ENCODE measurements at regions not wholly inside any gene's neighbourhood (a gene's known extent, or its start where the extent isn't known, plus 50 kb on each side); places are given as distances from the start of the nearest gene placed in this dataset.

DNA sequence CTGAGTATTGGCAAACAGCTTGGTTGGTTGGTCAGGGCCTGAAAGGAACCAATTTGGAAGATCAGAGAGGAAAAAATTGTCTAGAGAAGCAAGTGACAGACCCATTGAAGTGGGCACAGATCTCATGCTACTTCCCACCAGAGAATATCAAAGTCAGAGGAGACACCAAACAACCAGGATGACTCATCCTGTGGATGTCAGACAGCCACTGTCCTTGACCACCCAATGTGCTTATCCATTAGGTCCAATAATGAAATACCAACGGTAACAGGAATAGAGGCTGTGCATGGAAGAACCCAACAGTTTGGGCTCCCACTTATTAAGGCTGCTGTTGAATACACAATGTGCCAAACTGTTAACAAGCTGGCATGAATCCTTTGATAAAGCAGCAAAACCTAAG is 323.1 kb upstream of the ATP11B start:
- TF ChIP-seq, protein P1, sequence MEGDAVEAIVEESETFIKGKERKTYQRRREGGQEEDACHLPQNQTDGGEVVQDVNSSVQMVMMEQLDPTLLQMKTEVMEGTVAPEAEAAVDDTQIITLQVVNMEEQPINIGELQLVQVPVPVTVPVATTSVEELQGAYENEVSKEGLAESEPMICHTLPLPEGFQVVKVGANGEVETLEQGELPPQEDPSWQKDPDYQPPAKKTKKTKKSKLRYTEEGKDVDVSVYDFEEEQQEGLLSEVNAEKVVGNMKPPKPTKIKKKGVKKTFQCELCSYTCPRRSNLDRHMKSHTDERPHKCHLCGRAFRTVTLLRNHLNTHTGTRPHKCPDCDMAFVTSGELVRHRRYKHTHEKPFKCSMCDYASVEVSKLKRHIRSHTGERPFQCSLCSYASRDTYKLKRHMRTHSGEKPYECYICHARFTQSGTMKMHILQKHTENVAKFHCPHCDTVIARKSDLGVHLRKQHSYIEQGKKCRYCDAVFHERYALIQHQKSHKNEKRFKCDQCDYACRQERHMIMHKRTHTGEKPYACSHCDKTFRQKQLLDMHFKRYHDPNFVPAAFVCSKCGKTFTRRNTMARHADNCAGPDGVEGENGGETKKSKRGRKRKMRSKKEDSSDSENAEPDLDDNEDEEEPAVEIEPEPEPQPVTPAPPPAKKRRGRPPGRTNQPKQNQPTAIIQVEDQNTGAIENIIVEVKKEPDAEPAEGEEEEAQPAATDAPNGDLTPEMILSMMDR (IDR thresholded peaks at IDR 0.05) = no peak
- no peak for TF ChIP-seq POLR2A (IDR thresholded peaks at IDR 0.05)
- intact Hi-C loops (cut with DNase I) = no loop called here
- Histone ChIP-seq H3K36me3 (replicated peaks in 1 of 2; ENCODE audit: insufficient read depth in 1 of 2, low read depth in 2 of 2) (no peaks in the 10 kb centered on the region), H3K4me1 (no peaks in the 10 kb centered on the region), H3K4me3 (no peak overlapping the region), H3K27me3 (no peaks in the 10 kb centered on the region), H3K9me3 (no peaks in the 10 kb centered on the region), H3K27ac (no peak overlapping the region)
- WGBS, 2 donors = 76 to 80% methylated on average over 1 of the region's 1 CpG
- ATAC-seq = no peak
- no peak for DNase-seq

DNA sequence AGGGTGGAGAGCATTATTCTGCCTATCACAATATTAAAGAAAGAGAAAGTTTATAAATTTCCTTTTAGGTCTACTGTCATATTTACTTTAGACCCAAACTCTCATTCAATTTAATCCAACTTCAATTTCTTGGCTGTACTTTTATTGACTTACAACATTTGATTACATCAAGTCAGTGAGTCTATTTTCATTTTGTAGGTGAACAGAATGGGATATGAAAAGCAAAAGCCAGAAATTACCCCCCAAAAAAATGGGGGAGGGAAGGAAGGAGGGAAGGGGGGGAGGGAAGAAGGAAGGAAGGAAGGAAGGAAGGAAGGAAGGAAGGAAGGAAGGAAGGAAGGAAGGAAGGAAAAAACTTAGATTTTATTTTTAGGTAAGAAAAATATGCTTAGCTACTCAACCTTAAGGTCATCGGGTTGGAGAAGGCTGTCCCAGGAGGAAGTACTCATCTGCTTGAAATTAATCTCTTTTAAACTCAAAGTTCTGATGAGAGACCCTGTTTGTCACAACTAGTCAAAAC is 320.1 kb upstream of the ATP11B start:
- TF ChIP-seq POLR2A (IDR thresholded peaks at IDR 0.05) = no peak
- TF ChIP-seq, protein P1 (IDR thresholded peaks at IDR 0.05) = no peak
- Histone ChIP-seq H3K4me1 (no peaks in the 10 kb centered on the region), H3K4me3 (no peak overlapping the region), H3K36me3 (replicated peaks in 1 of 2; ENCODE audit: insufficient read depth in 1 of 2, low read depth in 2 of 2) (no peaks in the 10 kb centered on the region), H3K27ac (no peak overlapping the region), H3K9me3 (no peaks in the 10 kb centered on the region), H3K27me3 (no peaks in the 10 kb centered on the region)
- ATAC-seq (no peak), DNase-seq (no peak)
- intact Hi-C loops (cut with DNase I) = no loop called here
- 77 to 83% methylated on average over 1 of the region's 1 CpG for WGBS, 2 donors

DNA sequence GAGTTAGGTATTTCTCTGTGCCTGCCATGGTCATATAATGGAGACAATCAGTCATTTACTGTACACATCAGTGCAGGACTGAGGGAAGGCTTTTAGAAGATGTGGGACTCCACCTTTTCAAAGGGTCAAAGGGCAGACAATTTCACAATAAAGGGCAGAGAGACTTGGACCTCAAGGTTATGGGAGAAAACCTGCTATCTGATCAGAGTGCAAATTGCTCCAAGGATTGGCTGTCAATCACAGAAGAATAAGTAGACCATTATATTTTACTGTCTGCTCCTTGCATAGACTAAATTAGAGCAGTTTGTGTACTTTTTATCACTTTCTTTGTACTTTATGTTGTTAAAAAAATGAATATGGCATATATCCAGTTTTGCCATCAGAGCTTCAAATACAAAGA is 314.9 kb upstream of the ATP11B start:
- no peaks in the 10 kb centered on the region for H3K9me3 ChIP-seq
- H3K36me3 ChIP-seq (replicated peaks in 1 of 2; ENCODE audit: insufficient read depth in 1 of 2, low read depth in 2 of 2) = no peaks in the 10 kb centered on the region
- no peak overlapping the region for H3K27ac ChIP-seq
- intact Hi-C loops (cut with DNase I) = no loop called here
- ATAC-seq (no peak), DNase-seq (no peak)
- H3K27me3 ChIP-seq = no peaks in the 10 kb centered on the region
- H3K4me3 ChIP-seq = no peak overlapping the region
- TF ChIP-seq POLR2A (IDR thresholded peaks at IDR 0.05) = no peak
- TF ChIP-seq, protein P1 (IDR thresholded peaks at IDR 0.05) = no peak
- no peaks in the 10 kb centered on the region for H3K4me1 ChIP-seq

DNA sequence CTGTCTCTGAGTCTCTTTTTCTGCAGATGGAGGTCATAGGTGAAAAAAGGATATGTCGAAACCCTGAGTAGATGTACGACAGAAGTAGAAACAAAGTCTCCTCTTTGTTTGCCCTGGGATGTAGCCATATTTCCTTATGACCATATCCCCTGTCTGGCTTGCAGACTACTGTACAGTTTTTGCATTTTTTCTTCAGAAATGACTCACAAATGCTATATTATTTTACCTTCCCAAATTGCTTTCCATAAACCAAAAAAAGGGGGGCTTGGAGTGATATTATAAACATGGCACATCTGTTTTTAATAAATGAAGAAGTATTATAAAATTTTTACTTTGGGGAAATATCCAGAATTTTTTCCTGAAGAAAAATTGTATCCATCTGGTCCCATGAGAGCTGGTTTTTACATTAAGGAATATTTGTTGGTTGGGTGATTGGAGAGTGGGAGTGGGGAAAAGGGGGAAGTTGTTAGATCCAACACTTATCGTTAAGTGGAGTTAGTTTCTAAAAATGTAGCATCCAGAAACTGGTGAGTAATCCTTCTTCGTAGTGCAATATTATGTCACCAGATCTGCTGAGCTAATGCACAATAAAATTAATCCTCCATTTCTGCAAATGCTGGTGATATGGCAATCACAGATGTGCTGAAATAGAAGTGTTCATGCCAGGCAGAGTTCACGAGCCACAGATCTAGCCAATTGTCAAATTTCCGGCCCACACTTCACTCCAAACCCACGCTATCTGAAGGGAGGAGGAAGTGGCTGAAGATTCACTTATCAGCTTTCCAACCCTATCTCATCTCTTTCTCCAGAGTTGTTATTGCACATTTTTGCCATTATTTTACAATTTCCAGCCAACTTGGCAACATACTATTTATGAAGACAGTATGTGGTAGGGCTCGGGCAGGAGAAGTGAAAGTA is 313.6 kb upstream of the ATP11B start:
- H3K9me3 ChIP-seq = no peaks in the 10 kb centered on the region
- intact Hi-C loops (cut with DNase I) = no loop called here
- no peaks in the 10 kb centered on the region for H3K27me3 ChIP-seq
- H3K36me3 ChIP-seq (replicated peaks in 1 of 2; ENCODE audit: insufficient read depth in 1 of 2, low read depth in 2 of 2) = no peaks in the 10 kb centered on the region
- no peak for ATAC-seq
- H3K4me1 ChIP-seq = no peaks in the 10 kb centered on the region
- no peak for TF ChIP-seq POLR2A (IDR thresholded peaks at IDR 0.05)
- TF ChIP-seq, protein P1 (IDR thresholded peaks at IDR 0.05) = no peak
- H3K4me3 ChIP-seq = no peak overlapping the region
- DNase-seq = no peak
- 71 to 72% methylated on average over 8 of the region's 8 CpGs for WGBS, 2 donors
- H3K27ac ChIP-seq = no peak overlapping the region

DNA sequence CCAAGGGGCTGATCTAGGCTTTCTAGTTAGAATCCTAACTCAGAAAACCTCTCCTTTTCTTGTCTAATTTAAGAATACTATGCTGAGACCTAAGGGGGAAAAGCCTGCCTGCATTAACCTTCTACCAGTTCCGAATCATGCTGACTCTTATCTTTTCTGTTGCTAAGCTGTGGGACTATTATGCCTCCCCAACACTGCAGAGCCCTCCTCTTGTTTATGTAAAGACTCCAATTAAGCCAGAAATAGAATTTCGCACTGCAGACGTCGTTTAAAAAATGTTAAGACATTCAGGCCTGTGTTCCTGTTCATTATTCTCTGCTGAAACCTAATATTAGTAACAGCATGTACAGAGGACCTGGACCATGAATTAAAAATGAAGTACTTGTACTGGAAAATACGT is 310.6 kb upstream of the ATP11B start:
- H3K9me3 ChIP-seq = no peaks in the 10 kb centered on the region
- intact Hi-C loops (cut with DNase I) = no loop called here
- no peak overlapping the region for H3K27ac ChIP-seq
- 56 to 68% methylated on average over 5 of the region's 5 CpGs for WGBS, 2 donors
- ATAC-seq = no peak
- no peak overlapping the region for H3K4me3 ChIP-seq
- no peaks in the 10 kb centered on the region for H3K36me3 ChIP-seq (replicated peaks in 1 of 2; ENCODE audit: insufficient read depth in 1 of 2, low read depth in 2 of 2)
- no peaks in the 10 kb centered on the region for H3K27me3 ChIP-seq
- no peaks in the 10 kb centered on the region for H3K4me1 ChIP-seq
- TF ChIP-seq, protein P1 (IDR thresholded peaks at IDR 0.05) = no peak
- no peak for TF ChIP-seq POLR2A (IDR thresholded peaks at IDR 0.05)
- DNase-seq = no peak

All from body of pancreas (tissue), 4 donors.